GM20000 (cell line): ENCODE measurements at regions not wholly inside any gene's neighbourhood (a gene's known extent, or its start where the extent isn't known, plus 50 kb on each side); places are given as distances from the start of the nearest gene placed in this dataset.

Experiments used
- DNase-seq: peaks from one replicate; pipeline ENCODE4 v3.0.0; 2012; ENCODE audit warnings: low spot score
- TF ChIP-seq, protein P1 (sequence below): IDR thresholded peaks from 2 replicates; pipeline ENCODE4 v1.5.1; 2012; ENCODE audit warnings: mild to moderate bottlenecking, control low read depth; ENCODE audit errors: extremely low read depth, missing control alignments

DNA sequence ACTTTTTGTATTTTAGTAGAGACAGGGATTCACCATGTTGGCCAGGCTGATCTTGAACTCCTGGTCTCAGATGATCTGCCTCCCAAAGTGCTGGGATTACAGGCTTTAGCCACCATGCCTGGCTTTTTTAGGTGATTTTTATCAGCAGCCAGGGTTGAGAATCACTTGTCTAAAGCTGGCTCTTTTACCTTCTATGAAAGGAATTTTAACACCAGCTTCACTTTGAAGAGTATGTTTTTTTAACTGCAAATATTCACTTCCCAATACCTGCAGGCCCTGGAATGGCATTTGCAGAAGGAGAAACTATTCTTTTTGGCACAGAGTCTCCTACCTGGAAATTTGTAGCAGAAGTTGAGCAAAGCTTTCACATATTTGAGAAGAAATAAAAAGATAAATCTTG, 63.6 kb upstream of the NAA20 start:
- TF ChIP-seq, protein P1, sequence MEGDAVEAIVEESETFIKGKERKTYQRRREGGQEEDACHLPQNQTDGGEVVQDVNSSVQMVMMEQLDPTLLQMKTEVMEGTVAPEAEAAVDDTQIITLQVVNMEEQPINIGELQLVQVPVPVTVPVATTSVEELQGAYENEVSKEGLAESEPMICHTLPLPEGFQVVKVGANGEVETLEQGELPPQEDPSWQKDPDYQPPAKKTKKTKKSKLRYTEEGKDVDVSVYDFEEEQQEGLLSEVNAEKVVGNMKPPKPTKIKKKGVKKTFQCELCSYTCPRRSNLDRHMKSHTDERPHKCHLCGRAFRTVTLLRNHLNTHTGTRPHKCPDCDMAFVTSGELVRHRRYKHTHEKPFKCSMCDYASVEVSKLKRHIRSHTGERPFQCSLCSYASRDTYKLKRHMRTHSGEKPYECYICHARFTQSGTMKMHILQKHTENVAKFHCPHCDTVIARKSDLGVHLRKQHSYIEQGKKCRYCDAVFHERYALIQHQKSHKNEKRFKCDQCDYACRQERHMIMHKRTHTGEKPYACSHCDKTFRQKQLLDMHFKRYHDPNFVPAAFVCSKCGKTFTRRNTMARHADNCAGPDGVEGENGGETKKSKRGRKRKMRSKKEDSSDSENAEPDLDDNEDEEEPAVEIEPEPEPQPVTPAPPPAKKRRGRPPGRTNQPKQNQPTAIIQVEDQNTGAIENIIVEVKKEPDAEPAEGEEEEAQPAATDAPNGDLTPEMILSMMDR: no peak
- no peak for DNase-seq

DNA sequence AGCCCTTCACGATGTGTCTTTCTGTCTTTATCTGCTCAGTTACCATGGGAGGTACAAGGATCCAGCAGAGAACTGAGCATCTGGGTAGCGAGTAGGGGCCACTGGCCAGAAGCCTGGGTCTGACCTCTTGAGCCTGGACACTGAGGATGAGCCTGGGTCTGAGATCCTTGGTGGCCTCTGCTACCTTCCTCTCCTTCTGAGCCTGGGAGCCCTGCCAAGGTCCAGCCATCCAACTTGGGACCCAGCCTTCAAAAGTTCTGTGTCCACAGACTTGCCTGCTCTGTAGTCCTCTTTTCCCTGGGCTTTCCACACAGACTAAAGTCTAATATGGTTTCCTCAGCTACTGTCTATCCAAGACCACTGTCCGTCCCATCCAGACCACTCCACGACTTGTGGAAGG, 60.2 kb upstream of the NAA20 start:
- no peak for DNase-seq
- TF ChIP-seq, protein P1: no peak

DNA sequence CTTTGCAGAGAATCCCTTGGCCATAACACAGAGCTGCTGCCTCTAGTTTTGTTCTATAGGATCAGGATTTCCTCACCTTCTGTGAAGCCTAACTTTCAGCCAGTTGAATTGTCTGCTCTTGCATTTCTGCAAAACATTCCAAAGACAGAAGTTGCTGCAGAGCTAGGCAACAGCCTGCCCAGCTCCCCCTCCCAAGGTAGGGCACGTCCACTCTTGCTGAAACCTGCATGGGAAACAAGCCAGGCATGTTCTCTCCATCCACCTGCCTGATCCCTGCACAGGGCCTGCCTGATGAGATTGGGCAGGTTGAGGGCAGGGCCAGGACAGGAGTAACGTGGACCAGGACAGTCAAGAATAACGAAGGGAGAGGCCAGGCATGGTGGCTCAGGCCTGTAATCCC, 58.9 kb upstream of the NAA20 start:
- TF ChIP-seq, protein P1: no peak
- no peak for DNase-seq

DNA sequence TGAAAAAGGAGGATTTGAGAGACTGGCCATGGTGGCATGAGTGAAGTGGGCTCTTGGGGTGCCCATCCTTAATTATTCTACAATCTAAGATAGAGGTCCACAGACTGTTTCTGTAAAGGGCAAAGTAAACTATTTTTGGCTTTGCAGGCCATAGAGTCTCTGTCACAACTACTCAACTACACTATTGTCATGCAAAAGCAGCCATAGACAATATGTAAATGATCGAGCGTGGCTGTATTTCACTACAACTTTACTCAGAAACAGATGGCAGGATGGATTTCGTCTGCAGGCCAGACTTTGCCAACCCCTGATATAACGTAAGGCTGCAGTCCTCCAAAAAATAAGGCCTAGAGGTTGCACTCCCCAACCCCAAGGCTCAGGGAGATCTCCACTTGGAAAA, 58.2 kb upstream of the NAA20 start:
- TF ChIP-seq, protein P1: no peak
- DNase-seq: no peak

DNA sequence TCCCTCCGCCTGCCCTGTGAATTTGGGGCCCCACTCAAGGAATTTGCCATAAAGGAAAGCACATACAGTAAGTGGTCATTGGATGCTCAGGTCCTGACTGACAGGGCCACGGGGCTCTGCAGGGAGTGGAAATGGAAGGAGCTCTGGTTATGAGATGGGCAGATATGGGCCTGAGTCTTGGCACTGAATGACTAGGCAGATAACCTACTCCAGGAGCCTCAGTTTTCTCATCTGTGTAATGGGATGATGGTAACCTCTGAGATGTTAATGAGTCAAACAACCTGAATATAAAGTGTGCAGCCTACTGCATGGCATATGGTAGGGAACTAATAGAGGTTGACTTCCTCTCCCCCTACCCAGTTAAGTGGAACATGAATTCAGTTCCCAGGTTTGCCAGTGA, 56.4 kb upstream of the NAA20 start:
- TF ChIP-seq, protein P1: no peak
- DNase-seq: no peak

DNA sequence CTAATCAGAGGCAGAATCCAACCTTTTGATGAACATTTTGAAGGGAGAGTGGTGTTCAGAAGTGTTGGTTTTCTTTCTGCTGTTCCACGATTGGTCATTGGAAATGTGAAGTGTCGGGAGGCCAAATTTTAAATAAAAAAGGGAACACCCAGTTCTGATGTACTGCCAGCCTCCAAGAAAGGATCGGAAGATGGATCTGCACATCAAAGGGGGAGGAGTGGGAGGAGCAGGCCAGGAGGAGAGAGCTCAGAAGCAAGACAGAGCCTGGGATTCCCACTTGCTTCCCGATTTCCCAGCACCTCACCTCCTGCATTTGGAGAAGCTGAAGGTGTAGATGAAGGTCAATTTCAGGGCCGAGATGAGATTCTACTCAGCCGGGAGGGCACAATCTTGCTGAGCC, 55.9 kb upstream of the NAA20 start:
- TF ChIP-seq, protein P1: no peak
- DNase-seq: no peak

DNA sequence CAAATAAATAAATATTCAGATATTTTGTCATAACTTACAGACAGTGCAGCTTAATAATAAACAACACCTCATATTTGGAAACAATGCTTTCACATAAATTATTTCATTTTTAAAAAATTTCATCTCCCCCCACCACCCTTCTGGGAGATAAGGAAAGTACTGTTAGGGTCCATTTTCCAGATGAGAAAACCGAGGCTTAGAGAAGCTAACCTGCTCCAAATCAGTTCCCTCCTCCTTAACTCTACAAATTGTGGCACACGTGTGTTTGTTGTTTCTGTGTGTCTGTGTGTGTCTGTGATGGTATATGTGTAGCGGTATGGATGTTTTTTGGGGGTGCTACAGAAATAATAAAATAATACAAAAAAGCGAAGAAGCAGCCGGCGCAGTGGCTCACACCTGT, 54.2 kb upstream of the NAA20 start:
- no peak for DNase-seq
- TF ChIP-seq, protein P1: no peak
